ENCODE measurements at regions not wholly inside any gene's neighbourhood (a gene's known extent, or its start where the extent isn't known, plus 50 kb on each side); places are given as distances from the start of the nearest gene placed in this dataset.

DNA sequence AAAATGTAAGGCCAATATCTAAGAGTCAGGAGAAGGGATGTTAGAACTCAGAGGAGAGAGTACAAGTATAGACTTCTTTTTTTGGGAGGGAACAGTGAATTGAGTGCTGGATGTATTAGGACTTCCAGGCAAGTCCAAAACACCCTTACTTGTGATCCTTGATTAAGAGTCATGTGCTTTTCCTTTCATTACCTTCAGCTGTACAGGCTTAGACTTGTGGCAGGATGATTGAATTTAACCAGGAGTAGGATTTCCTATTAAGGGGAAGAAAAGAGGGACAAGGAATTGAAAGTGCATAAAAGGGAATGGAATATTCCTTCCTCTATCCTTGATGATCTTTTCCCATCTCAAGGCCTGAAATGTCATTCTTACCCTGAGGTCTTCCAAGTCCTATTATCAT lies 606.7 kb downstream of the STIM2 start:
- TF ChIP-seq POLR2A (IDR thresholded peaks at IDR 0.05; ENCODE audit: low read length) (no peak), GATA1 (IDR thresholded peaks at IDR 0.05; ENCODE audit: low read depth, low read length) (no peak)
